Nephron progenitor cell (in vitro differentiated cells): ENCODE measurements at regions not wholly inside any gene's neighbourhood (a gene's known extent, or its start where the extent isn't known, plus 50 kb on each side); places are given as distances from the start of the nearest gene placed in this dataset.

Experiments
- DNase-seq: peaks from one replicate; pipeline ENCODE4 v3.0.0; 2021
- H3K27ac Mint-ChIP-seq: 2 replicates; pipeline ENCODE4 v1.8.0; 2021; ENCODE audit warnings: mild to moderate bottlenecking, moderate library complexity, mixed read lengths
- H3K27me3 Mint-ChIP-seq: 2 replicates; pipeline ENCODE4 v1.8.0; 2021; ENCODE audit warnings: mild to moderate bottlenecking, low read depth, mixed read lengths; ENCODE audit not compliant: poor library complexity
- H3K36me3 Mint-ChIP-seq: 2 replicates; pipeline ENCODE4 v1.8.0; 2021; ENCODE audit warnings: low read depth, mixed read lengths
- H3K4me1 Mint-ChIP-seq: 2 replicates; pipeline ENCODE4 v1.8.0; 2021; ENCODE audit warnings: mixed read lengths
- H3K4me3 Mint-ChIP-seq: 2 replicates; pipeline ENCODE4 v1.8.0; 2021; ENCODE audit warnings: mild to moderate bottlenecking, moderate library complexity, mixed read lengths
- H3K9me3 Mint-ChIP-seq: 2 replicates; pipeline ENCODE4 v1.8.0; 2021; ENCODE audit warnings: mild to moderate bottlenecking, moderate library complexity, mixed read lengths
- TF ChIP-seq, protein P1 (sequence below): fragments of 200-600 bp; sonication (generic); IDR thresholded peaks from 2 replicates; pipeline ENCODE4 v1.5.0; 2021; ENCODE audit warnings: antibody characterized with exemption

DNA sequence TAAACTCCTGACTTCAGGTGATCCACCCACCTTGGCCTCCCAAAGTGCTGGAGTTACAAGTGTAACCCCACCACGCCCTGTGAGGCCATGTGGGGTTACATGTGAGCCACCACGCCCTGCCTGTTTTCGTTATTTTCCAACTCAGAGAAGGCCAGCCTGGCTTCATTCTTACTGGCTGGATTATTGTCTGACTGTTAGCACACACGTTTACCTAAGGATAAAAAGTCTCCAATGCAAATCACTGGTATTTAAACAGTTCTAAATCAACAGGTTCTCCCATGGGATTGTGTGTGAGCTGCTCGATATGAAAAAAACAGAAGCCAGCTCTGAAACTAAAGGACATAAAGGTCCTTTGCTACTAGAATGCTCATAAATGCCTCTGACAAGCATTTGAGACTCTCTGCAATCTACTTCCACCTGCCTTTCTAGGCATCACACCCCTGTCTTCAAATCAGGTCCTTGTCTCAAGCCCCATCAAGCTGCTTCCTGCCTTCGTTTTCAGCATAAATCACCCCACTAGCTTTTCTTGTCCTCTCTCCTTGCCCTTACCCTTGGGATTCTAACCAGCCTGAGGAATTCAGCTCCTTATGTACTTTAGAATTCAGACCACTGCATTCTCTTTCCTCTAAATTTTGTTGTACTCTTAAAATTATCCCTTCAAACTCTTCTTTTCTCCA, 265.0 kb downstream of the DUSP6 start:
- peak; percentile 5 for DNase-seq

DNA sequence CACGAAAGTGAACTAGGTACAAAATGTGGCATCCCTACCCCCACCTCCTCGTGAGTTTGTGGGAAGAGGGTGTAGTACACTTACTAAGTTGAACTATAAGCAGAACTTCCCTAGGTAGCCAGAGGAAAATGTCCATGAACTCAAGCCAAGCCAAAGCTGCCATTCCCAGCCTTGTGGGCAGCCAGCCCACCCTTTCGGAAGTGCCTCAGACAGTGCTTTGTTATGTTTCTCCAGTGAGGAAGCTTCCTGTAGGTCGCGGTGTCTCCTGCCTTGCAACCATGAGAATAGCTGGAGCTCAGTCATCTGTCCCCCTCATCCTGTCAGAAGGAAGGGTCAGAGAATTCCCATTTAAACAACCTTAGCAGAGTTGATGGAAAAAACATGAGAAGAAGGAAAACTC, 266.9 kb downstream of the DUSP6 start:
- peak overlapping the region; percentile 68 for H3K27ac Mint-ChIP-seq
- no peak for DNase-seq
- TF ChIP-seq, protein P1, sequence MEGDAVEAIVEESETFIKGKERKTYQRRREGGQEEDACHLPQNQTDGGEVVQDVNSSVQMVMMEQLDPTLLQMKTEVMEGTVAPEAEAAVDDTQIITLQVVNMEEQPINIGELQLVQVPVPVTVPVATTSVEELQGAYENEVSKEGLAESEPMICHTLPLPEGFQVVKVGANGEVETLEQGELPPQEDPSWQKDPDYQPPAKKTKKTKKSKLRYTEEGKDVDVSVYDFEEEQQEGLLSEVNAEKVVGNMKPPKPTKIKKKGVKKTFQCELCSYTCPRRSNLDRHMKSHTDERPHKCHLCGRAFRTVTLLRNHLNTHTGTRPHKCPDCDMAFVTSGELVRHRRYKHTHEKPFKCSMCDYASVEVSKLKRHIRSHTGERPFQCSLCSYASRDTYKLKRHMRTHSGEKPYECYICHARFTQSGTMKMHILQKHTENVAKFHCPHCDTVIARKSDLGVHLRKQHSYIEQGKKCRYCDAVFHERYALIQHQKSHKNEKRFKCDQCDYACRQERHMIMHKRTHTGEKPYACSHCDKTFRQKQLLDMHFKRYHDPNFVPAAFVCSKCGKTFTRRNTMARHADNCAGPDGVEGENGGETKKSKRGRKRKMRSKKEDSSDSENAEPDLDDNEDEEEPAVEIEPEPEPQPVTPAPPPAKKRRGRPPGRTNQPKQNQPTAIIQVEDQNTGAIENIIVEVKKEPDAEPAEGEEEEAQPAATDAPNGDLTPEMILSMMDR = no peak
- H3K9me3 Mint-ChIP-seq = peaks cover 10% of the 10 kb centered on the region
- peaks cover 3% of the 10 kb centered on the region for H3K36me3 Mint-ChIP-seq
- no peaks in the 10 kb centered on the region for H3K27me3 Mint-ChIP-seq
- no peak overlapping the region for H3K4me3 Mint-ChIP-seq
- peaks cover 67% of the 10 kb centered on the region for H3K4me1 Mint-ChIP-seq

More for the DNA sequence above, 265.0 kb downstream of the DUSP6 start:
- no peaks in the 10 kb centered on the region for H3K27me3 Mint-ChIP-seq
- H3K4me1 Mint-ChIP-seq = peaks cover 51% of the 10 kb centered on the region
- H3K9me3 Mint-ChIP-seq = peaks cover 28% of the 10 kb centered on the region
- peaks cover 15% of the 10 kb centered on the region for H3K36me3 Mint-ChIP-seq
- TF ChIP-seq, protein P1 = no peak
- H3K4me3 Mint-ChIP-seq = peak overlapping the region; percentile 7
- H3K27ac Mint-ChIP-seq = peak overlapping the region; percentile 95

DNA sequence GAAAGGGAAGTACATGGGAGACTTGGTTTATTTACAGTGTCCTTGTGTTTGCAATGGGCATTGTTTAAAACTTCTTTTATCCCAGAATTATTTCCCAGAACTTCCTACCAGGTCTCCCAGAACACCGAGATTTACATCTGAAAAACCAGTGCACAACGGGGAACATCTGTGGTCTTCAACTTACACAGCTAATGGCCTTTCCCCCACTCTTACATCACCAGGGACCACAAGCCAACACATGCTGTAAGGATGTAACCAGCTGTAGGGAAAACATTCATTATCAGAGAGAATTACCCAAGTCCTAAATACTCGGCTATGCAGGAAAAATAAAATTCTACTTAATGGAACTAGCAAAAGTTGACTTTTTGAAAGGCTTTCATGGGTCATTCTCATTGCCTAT, 267.6 kb downstream of the DUSP6 start:
- H3K4me3 Mint-ChIP-seq = no peak overlapping the region
- H3K27me3 Mint-ChIP-seq = no peaks in the 10 kb centered on the region
- no peak overlapping the region for H3K27ac Mint-ChIP-seq
- peaks cover 3% of the 10 kb centered on the region for H3K9me3 Mint-ChIP-seq
- DNase-seq = no peak
- TF ChIP-seq, protein P1 = no peak
- H3K4me1 Mint-ChIP-seq = peaks cover 67% of the 10 kb centered on the region
- H3K36me3 Mint-ChIP-seq = no peaks in the 10 kb centered on the region

DNA sequence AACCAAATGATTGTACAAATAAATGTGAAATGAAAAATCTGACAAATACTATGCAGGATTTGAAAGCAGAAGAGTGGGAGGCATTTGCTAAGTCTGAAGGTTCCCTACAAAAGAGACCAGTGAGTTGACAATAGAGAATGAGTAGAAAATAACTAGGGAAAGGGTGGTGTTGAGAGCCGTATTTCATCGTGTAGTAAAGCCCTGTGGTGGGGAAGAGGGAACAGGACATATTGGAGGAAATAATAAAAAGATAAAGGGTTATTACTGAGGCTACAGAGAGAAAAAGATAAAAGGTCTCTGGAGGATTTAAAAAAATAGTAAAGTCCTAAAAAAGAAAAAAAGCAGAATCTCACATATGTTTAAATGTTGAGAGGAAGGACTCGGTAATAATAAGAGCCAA, 268.8 kb downstream of the DUSP6 start:
- H3K4me1 Mint-ChIP-seq = peaks cover 61% of the 10 kb centered on the region
- no peaks in the 10 kb centered on the region for H3K27me3 Mint-ChIP-seq

DNA sequence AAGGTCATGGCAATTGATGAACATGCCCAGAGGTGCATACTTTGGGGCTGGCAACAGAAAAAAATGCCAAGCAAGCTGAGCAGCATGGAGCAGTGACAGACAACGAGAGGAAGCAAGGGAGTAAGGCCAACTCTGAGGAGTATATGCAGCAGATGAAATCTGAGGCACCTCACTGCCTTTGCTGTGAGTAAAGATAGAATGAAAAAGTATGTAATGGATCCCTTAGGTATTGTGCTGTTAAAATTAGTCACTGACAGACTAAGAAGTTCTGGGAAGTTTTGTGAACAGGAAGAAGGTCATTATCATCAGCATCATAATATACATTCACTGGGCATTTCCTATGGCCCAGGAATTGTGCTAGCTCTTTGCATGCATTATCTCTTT, 269.9 kb downstream of the DUSP6 start:
- TF ChIP-seq, protein P1 = no peak
- Mint-ChIP-seq H3K4me3 (no peak overlapping the region), H3K36me3 (no peaks in the 10 kb centered on the region), H3K27me3 (no peaks in the 10 kb centered on the region), H3K4me1 (peaks cover 50% of the 10 kb centered on the region), H3K27ac (no peak overlapping the region), H3K9me3 (no peaks in the 10 kb centered on the region)
- no peak for DNase-seq

More for the DNA sequence above, 268.8 kb downstream of the DUSP6 start:
- Mint-ChIP-seq H3K4me3 (no peak overlapping the region), H3K9me3 (no peaks in the 10 kb centered on the region), H3K27ac (no peak overlapping the region), H3K36me3 (no peaks in the 10 kb centered on the region)
- no peak for DNase-seq
- TF ChIP-seq, protein P1 = no peak

DNA sequence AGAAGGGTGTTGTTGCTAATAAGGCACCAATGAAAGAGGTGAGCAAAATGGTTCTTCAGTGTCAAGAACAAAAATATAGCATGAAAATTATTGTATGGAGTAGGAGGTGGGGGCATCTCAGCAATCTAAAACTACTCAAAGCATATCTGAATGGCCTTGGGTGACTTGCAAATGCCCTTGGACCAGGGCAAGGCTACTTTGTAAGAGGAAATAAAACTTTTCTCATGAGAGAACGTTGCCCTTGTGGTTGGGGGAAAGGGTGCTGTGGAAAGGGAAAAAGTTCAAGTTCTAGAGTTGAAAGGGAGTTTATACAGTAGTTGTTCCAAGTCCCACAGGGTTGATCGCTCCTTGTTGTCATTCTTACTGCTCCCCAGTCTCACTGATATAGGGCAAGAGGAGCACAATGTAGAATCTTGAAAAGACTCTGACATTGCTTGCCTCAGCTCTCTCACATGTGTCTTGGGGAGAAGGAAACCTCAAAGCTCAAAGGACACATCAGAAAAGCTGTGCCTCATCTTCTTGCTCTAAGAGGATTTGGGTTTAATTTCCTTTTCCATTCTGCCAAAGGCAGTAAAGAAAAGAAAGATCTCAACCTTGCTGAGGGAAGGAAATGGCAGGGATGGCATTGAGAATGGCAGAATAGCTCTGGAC, 270.5 kb downstream of the DUSP6 start:
- H3K9me3 Mint-ChIP-seq = no peaks in the 10 kb centered on the region
- no peak overlapping the region for H3K4me3 Mint-ChIP-seq
- no peak for DNase-seq
- no peaks in the 10 kb centered on the region for H3K27me3 Mint-ChIP-seq
- peaks cover 45% of the 10 kb centered on the region for H3K4me1 Mint-ChIP-seq
- H3K36me3 Mint-ChIP-seq = no peaks in the 10 kb centered on the region
- TF ChIP-seq, protein P1 = no peak
- H3K27ac Mint-ChIP-seq = no peak overlapping the region
